Endothelial cell of umbilical vein (primary cell): ENCODE measurements at regions not wholly inside any gene's neighbourhood (a gene's known extent, or its start where the extent isn't known, plus 50 kb on each side); places are given as distances from the start of the nearest gene placed in this dataset.

ENCODE experiments used
- BruUV-seq: library from RNA; stranded (reverse); fragments of 400-500 nt; replicated peaks from 2 replicates; lab custom pipeline; 2021; lab: Mats Ljungman, UMichigan
- CTCF ChIA-PET: fragments of 300-600, 350-600 bp; sonication (Branson Sonifier 250); formaldehyde crosslinking; loops from one replicate; lab custom pipeline; 2021; ENCODE audit warnings: antibody characterized with exemption, inconsistent platforms; lab: Charles Lee
- POLR2A ChIA-PET: fragments of 300-600, 350-600 bp; sonication (Branson Sonifier 250); formaldehyde crosslinking; loops from one replicate; lab custom pipeline; 2021; ENCODE audit warnings: antibody characterized with exemption, inconsistent platforms; lab: Charles Lee
- DNase-seq: peaks from one replicate; pipeline ENCODE4 v3.0.0-alpha.2; 2011; ENCODE audit warnings: low read depth, low spot score
- FAIRE-seq: peaks from 2 replicates; lab custom pipeline; 2011; peaks lifted over from hg19 to GRCh38; lab: Jason Lieb, UNC
- H2AFZ ChIP-seq: 2 replicates; pipeline ENCODE4 v1.6.0; 2012; ENCODE audit warnings: low read depth, low read length, control low read depth, inconsistent platforms
- H3K27ac ChIP-seq: 2 replicates; pipeline ENCODE4 v1.5.1; 2011; ENCODE audit warnings: low read depth, mild to moderate bottlenecking, control low read depth, low read length, moderate library complexity; ENCODE audit not compliant: insufficient read depth
- H3K27me3 ChIP-seq, 2 experiments: 2 replicates each; pipeline versions ENCODE4 v1.6.0 to v1.6.1; 2011; ENCODE audit warnings: low read length in 2 of 2, mixed read lengths in 1 of 2; ENCODE audit not compliant: control insufficient read depth in 2 of 2, insufficient read depth in 2 of 2
- H3K36me3 ChIP-seq, 2 experiments: 2 replicates in 1 of 2; 3 replicates in 1 of 2; pipeline ENCODE4 v1.5.1; 2011; ENCODE audit warnings: low read length in 2 of 2, mild to moderate bottlenecking in 1 of 2, moderate library complexity in 1 of 2; ENCODE audit not compliant: control insufficient read depth in 2 of 2, insufficient read depth in 2 of 2; ENCODE audit errors: extremely low read depth in 1 of 2
- H3K4me1 ChIP-seq: 3 replicates; pipeline ENCODE4 v1.5.1; 2011; ENCODE audit warnings: mild to moderate bottlenecking, low read length; ENCODE audit not compliant: control insufficient read depth, insufficient read depth; ENCODE audit errors: extremely low read depth
- H3K4me2 ChIP-seq: 2 replicates; pipeline ENCODE4 v1.6.1; 2011; ENCODE audit warnings: low read length, control low read depth, mixed read lengths; ENCODE audit not compliant: insufficient read depth
- H3K4me3 ChIP-seq, 3 experiments: fragments of 200-600 bp in 1 of 3; sonication (generic), shearing (Covaris generic) in 1 of 3; replicated peaks in 1 of 3; 2 replicates each; pipeline ENCODE4 v1.5.1; 2011 to 2016; ENCODE audit warnings: control low read depth in 3 of 3, low read length in 3 of 3, mild to moderate bottlenecking in 2 of 3, inconsistent platforms in 1 of 3, low read depth in 1 of 3, moderate library complexity in 1 of 3; ENCODE audit not compliant: insufficient read depth in 1 of 3
- H3K79me2 ChIP-seq: 2 replicates; pipeline ENCODE4 v1.6.0; 2012; ENCODE audit warnings: low read length, inconsistent platforms; ENCODE audit not compliant: control insufficient read depth, insufficient read depth
- H3K9ac ChIP-seq: replicated peaks from 2 replicates; pipeline ENCODE3; 2011; ENCODE audit warnings: low read length, control low read depth; ENCODE audit not compliant: insufficient read depth; ENCODE audit errors: extremely low read depth
- H3K9me1 ChIP-seq: replicated peaks from 3 replicates; pipeline ENCODE4 v1.6.0; 2011; ENCODE audit warnings: mild to moderate bottlenecking, low read length; ENCODE audit not compliant: control insufficient read depth, insufficient read depth; ENCODE audit errors: extremely low read depth
- H3K9me3 ChIP-seq: replicated peaks from 2 replicates; pipeline ENCODE4 v1.5.1; 2012; ENCODE audit warnings: low read length, inconsistent platforms; ENCODE audit not compliant: control insufficient read depth, insufficient read depth
- H4K20me1 ChIP-seq: replicated peaks from 2 replicates; pipeline ENCODE3; 2011; ENCODE audit warnings: mild to moderate bottlenecking, low read length; ENCODE audit not compliant: control insufficient read depth, insufficient read depth; ENCODE audit errors: extremely low read depth
- EZH2 ChIP-seq: IDR thresholded peaks from 2 replicates; pipeline ENCODE4 v1.6.1; 2012; ENCODE audit warnings: borderline replicate concordance, low read depth, mild to moderate bottlenecking, moderate library complexity, low read length, inconsistent platforms; ENCODE audit not compliant: severe bottlenecking
- GATA2 ChIP-seq: IDR thresholded peaks from 2 replicates; pipeline ENCODE4 v1.7.0; 2011; ENCODE audit warnings: low read depth, mild to moderate bottlenecking, moderate library complexity, mixed read lengths, low read length; ENCODE audit not compliant: insufficient read length, insufficient read depth
- JUN ChIP-seq: IDR thresholded peaks from 2 replicates; pipeline ENCODE4 v1.6.1; 2011; ENCODE audit warnings: borderline replicate concordance, low read depth; ENCODE audit not compliant: insufficient read length, insufficient read depth
- MYC ChIP-seq: IDR thresholded peaks from one replicate; pipeline ENCODE4 v1.6.1; 2011; ENCODE audit warnings: mild to moderate bottlenecking, low read depth, low read length
- POLR2A ChIP-seq: IDR thresholded peaks from 2 replicates; pipeline ENCODE4 v1.6.1; 2012; ENCODE audit warnings: low read depth, mild to moderate bottlenecking, control low read depth, low read length
- POLR2AphosphoS5 ChIP-seq: IDR thresholded peaks from 2 replicates; pipeline ENCODE4 v1.6.1; 2012; ENCODE audit warnings: low read depth, mild to moderate bottlenecking, control low read depth, low read length, moderate library complexity; ENCODE audit not compliant: insufficient read depth
- dilution Hi-C: fragments of 300-500 bp; cut with MboI; formaldehyde crosslinking; loops from one replicate; pipeline ENCODE4 v1.15.0; 2019; ENCODE audit warnings: low sequenced_read_pairs; ENCODE audit not compliant: extremely low pct_ligation_motif_present
- intact Hi-C: fragments of 100-400 bp; cut with micrococcal nuclease; formaldehyde crosslinking; loops from one replicate; pipeline ENCODE4 v1.10.0; 2022
- TF ChIP-seq, protein P1 (sequence below): IDR thresholded peaks from 2 replicates; pipeline ENCODE4 v1.6.1; 2011; ENCODE audit not compliant: insufficient read depth, insufficient read length
- TF ChIP-seq, protein P2 (sequence below), 2 donors: IDR thresholded peaks; 1 replicate in 1 of 2; 2 replicates in 1 of 2; pipeline ENCODE4 v1.5.1; 2011; ENCODE audit warnings: low read length in 2 of 2, mild to moderate bottlenecking in 2 of 2, moderate library complexity in 2 of 2, control low read depth in 1 of 2, inconsistent platforms in 1 of 2, low read depth in 1 of 2; ENCODE audit not compliant: insufficient read depth in 1 of 2; ENCODE audit errors: extremely low read depth in 1 of 2

DNA sequence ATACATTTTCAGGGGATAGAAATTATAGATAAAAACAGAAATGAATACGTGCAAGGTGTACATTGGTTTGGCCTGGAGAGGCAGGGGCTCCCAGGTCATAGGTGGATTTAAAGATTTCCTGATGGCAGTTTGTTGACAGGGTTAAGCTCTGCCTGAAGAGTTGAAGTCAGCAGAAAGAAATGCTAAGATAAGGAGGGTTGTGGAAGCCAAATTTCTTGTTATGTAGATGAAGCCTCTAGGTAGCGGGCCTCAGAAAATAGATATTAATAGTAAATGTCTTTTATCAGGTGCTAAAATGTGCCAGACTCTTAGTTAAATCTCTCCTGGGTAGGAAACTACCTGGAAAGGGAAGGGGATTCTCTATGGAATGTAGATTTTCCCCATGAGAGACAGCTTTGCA is 188.8 kb downstream of the CDH26 start:
- DNase-seq, result no peak
- TF ChIP-seq EZH2 (no peak), POLR2AphosphoS5 (no peak), POLR2A (no peak), MYC (no peak), GATA2 (no peak), JUN (no peak)
- TF ChIP-seq, protein P1, sequence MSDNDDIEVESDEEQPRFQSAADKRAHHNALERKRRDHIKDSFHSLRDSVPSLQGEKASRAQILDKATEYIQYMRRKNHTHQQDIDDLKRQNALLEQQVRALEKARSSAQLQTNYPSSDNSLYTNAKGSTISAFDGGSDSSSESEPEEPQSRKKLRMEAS, result no peak
- TF ChIP-seq, protein P2, sequence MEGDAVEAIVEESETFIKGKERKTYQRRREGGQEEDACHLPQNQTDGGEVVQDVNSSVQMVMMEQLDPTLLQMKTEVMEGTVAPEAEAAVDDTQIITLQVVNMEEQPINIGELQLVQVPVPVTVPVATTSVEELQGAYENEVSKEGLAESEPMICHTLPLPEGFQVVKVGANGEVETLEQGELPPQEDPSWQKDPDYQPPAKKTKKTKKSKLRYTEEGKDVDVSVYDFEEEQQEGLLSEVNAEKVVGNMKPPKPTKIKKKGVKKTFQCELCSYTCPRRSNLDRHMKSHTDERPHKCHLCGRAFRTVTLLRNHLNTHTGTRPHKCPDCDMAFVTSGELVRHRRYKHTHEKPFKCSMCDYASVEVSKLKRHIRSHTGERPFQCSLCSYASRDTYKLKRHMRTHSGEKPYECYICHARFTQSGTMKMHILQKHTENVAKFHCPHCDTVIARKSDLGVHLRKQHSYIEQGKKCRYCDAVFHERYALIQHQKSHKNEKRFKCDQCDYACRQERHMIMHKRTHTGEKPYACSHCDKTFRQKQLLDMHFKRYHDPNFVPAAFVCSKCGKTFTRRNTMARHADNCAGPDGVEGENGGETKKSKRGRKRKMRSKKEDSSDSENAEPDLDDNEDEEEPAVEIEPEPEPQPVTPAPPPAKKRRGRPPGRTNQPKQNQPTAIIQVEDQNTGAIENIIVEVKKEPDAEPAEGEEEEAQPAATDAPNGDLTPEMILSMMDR (IDR thresholded peaks at IDR 0.05; ENCODE audit: extremely low read depth in 1 of 2, insufficient read depth in 1 of 2, low read depth in 1 of 2, low read length in 2 of 2), result no peak
- no peak for FAIRE-seq
- no peaks in the 10 kb centered on the region for H3K9me1 ChIP-seq
- intact Hi-C loops (no loop called here), dilution Hi-C loops (no loop called here)
- H2AFZ ChIP-seq, result no peak overlapping the region
- H4K20me1 ChIP-seq, result no peaks in the 10 kb centered on the region
- no peaks in the 10 kb centered on the region for H3K4me1 ChIP-seq
- no peak overlapping the region for H3K9ac ChIP-seq
- CTCF ChIA-PET, result no interaction called here
- no peak overlapping the region for H3K27ac ChIP-seq
- H3K9me3 ChIP-seq, result peaks cover 3% of the 10 kb centered on the region
- POLR2A ChIA-PET, result no interaction called here
- no peak overlapping the region for H3K4me2 ChIP-seq
- no peaks in the 10 kb centered on the region for H3K79me2 ChIP-seq
- no peaks in the 10 kb centered on the region for H3K27me3 ChIP-seq
- H3K4me3 ChIP-seq, result no peak overlapping the region
- no TSS peak for BruUV-seq
- no peaks in the 10 kb centered on the region for H3K36me3 ChIP-seq
